ENCODE measurements at regions not wholly inside any gene's neighbourhood (a gene's known extent, or its start where the extent isn't known, plus 50 kb on each side); places are given as distances from the start of the nearest gene placed in this dataset.

- Histone ChIP-seq H3K36me3 (ENCODE audit: control insufficient read depth in 2 of 4, insufficient read depth in 4 of 4, low read length in 3 of 4) (no peaks in the 10 kb centered on the region), H4K5ac (ENCODE audit: insufficient read length, low read depth, low read length) (no peak overlapping the region), H4K20me1 (replicated peaks in 1 of 2; ENCODE audit: control insufficient read depth in 1 of 2, insufficient read depth in 2 of 2, low read length in 2 of 2) (no peaks in the 10 kb centered on the region), H2BK15ac (ENCODE audit: low read length) (no peak overlapping the region), H4K8ac (ENCODE audit: extremely low read depth, insufficient read depth, low read length) (no peak overlapping the region), H2AFZ (ENCODE audit: low read length) (no peak overlapping the region), H3K79me2 (ENCODE audit: control insufficient read depth in 1 of 2, insufficient read depth in 2 of 2, low read length in 2 of 2) (no peaks in the 10 kb centered on the region), H3K27me3 (replicated peaks in 1 of 4; ENCODE audit: control insufficient read depth in 3 of 4, extremely low read depth in 1 of 4, insufficient read depth in 3 of 4, low read length in 3 of 4) (no peaks in the 10 kb centered on the region), H3K4me1 (replicated peaks in 1 of 4; ENCODE audit: control insufficient read depth in 3 of 4, insufficient read depth in 4 of 4, low read length in 3 of 4) (peaks cover 0 to 17% (median 2%) of the 10 kb centered on the region in 4 experiments; a peak in 3 of 7 replicates), H3K9ac (replicated peaks in 1 of 4; ENCODE audit: extremely low read depth in 1 of 4, low read depth in 3 of 4, low read length in 3 of 4) (no peak overlapping the region), H3K79me1 (ENCODE audit: low read depth, low read length) (no peaks in the 10 kb centered on the region), H2BK5ac (ENCODE audit: low read depth, low read length) (no peak overlapping the region), H3K23ac (ENCODE audit: insufficient read length) (no peak overlapping the region), H3K27ac (ENCODE audit: low read depth, low read length) (no peak overlapping the region), H2BK120ac (replicated peaks; ENCODE audit: low read depth, low read length) (no peak overlapping the region), H3K4ac (replicated peaks; ENCODE audit: insufficient read length, low read depth, low read length) (no peak overlapping the region), H3K14ac (ENCODE audit: insufficient read length) (no peak overlapping the region), H3K4me2 (ENCODE audit: insufficient read depth in 1 of 2, low read depth in 2 of 2, low read length in 2 of 2) (no peak overlapping the region), H4K91ac (replicated peaks; ENCODE audit: insufficient read length, low read length) (no peak overlapping the region), H3K56ac (replicated peaks; ENCODE audit: insufficient read length, low read depth, low read length) (no peak overlapping the region), H3K4me3 (ENCODE audit: extremely low read depth in 1 of 4, insufficient read depth in 2 of 4, low read depth in 3 of 4, low read length in 4 of 4) (no peak overlapping the region), H3K23me2 (ENCODE audit: low read depth, low read length) (no peaks in the 10 kb centered on the region), H3K9me3 (ENCODE audit: insufficient read depth in 2 of 2, low read depth in 1 of 2, low read length in 1 of 2) (no peaks in the 10 kb centered on the region), H2BK12ac (ENCODE audit: low read depth, low read length) (no peak overlapping the region), H2AK5ac (ENCODE audit: low read depth, low read length) (no peak overlapping the region), H3K18ac (ENCODE audit: extremely low read depth, low read length) (no peak overlapping the region), H2BK20ac (ENCODE audit: low read length) (no peak overlapping the region)
- ChIA-PET POLR2A (ENCODE audit: partially characterized antibody) (no interaction called here), CTCF (ENCODE audit: partially characterized antibody) (interaction anchor here (0.6 to 1.5 kb wide), 6 partner anchors 10 to 1121 kb away, joined by 3 to 5 read pairs (median 4); no protein-coding TSS in a partner anchor)
- DNase-seq (ENCODE audit: low read depth in 1 of 2, low spot score in 2 of 2), result no peak
- FAIRE-seq, result no peak
- 72% methylated on average over 3 of the region's 3 CpGs; no CpG with 5 or more reads in 1 of the 2 experiments for WGBS, 2 experiments (ENCODE audit: extremely low coverage in 1 of 2, insufficient coverage in 1 of 2, insufficient read length in 1 of 2, insufficient replicate concordance in 2 of 2, low coverage in 1 of 2, low lambda C conversion rate in 2 of 2, missing lambda C conversion rate in 1 of 2)
- TF ChIP-seq EZH2 (IDR thresholded peaks at IDR 0.05; ENCODE audit: low read depth, low read length, severe bottlenecking), result no peak
These were observed 299.1 kb upstream of the MTNR1B start for GRCh38 chr11:92670308-92670890.
